ENCODE measurements at regions not wholly inside any gene's neighbourhood (a gene's known extent, or its start where the extent isn't known, plus 50 kb on each side); places are given as distances from the start of the nearest gene placed in this dataset.
"Not testable (repeated sequence)": the region's sequence is repeated elsewhere in the genome, so short reads cannot be mapped to it uniquely, and the experiment has no call there.

- DNase-seq: not testable (repeated sequence)
Observed at GRCh38 chr2:87521489-87521888, 226.4 kb upstream of the PLGLB2 start.

- not testable (repeated sequence) for DNase-seq
Observed at GRCh38 chr2:87524619-87525188, 223.2 kb upstream of the PLGLB2 start.

- not testable (repeated sequence) for DNase-seq
Observed at GRCh38 chr2:87525497-87525991, 222.3 kb upstream of the PLGLB2 start.

- DNase-seq: not testable (repeated sequence)
Observed at GRCh38 chr2:87526258-87526657, 221.6 kb upstream of the PLGLB2 start.

- not testable (repeated sequence) for DNase-seq
Observed at GRCh38 chr2:87531968-87532715, 215.7 kb upstream of the PLGLB2 start.

GRCh38 chr2:87533390-87534272 is 214.3 kb upstream of the PLGLB2 start:
- DNase-seq: not testable (repeated sequence)

- DNase-seq: not testable (repeated sequence)
Observed at GRCh38 chr2:87534273-87534889, 213.5 kb upstream of the PLGLB2 start.

- not testable (repeated sequence) for DNase-seq
Observed at GRCh38 chr2:87536427-87536826, 211.5 kb upstream of the PLGLB2 start.

GRCh38 chr2:87537251-87537671 is 210.6 kb upstream of the PLGLB2 start:
- DNase-seq: not testable (repeated sequence)

GRCh38 chr2:87538268-87538667 is 209.6 kb upstream of the PLGLB2 start:
- DNase-seq: not testable (repeated sequence)

- DNase-seq: not testable (repeated sequence)
Observed at GRCh38 chr2:87539151-87539943, 208.5 kb upstream of the PLGLB2 start.

- DNase-seq: not testable (repeated sequence)
Observed at GRCh38 chr2:87540242-87540641, 207.6 kb upstream of the PLGLB2 start.

GRCh38 chr2:87542599-87543174 is 205.2 kb upstream of the PLGLB2 start:
- peak; percentile 34 for DNase-seq

- not testable (repeated sequence) for DNase-seq
Observed at GRCh38 chr2:87543797-87544196, 204.1 kb upstream of the PLGLB2 start.

- not testable (repeated sequence) for DNase-seq
Observed at GRCh38 chr2:87547106-87547505, 200.8 kb upstream of the PLGLB2 start.

GRCh38 chr2:87547966-87548365 is 199.9 kb upstream of the PLGLB2 start:
- not testable (repeated sequence) for DNase-seq

GRCh38 chr2:87548681-87549536 is 199.0 kb upstream of the PLGLB2 start:
- not testable (repeated sequence) for DNase-seq

GRCh38 chr2:87549561-87550202 is 198.2 kb upstream of the PLGLB2 start:
- DNase-seq: not testable (repeated sequence)

- not testable (repeated sequence) for DNase-seq
Observed at GRCh38 chr2:87554678-87555077, 193.2 kb upstream of the PLGLB2 start.

- peak; percentile 48 for DNase-seq
Observed at GRCh38 chr2:87555082-87555481, 192.8 kb upstream of the PLGLB2 start.
